Neural cell (in vitro differentiated cells): ENCODE measurements at regions not wholly inside any gene's neighbourhood (a gene's known extent, or its start where the extent isn't known, plus 50 kb on each side); places are given as distances from the start of the nearest gene placed in this dataset.

Source experiments
- H2AFZ ChIP-seq: fragments of 200-600, 300-800 bp; sonication (generic), shearing (Covaris generic); 2 replicates; pipeline ENCODE4 v1.6.0; 2014; ENCODE audit warnings: low read depth, mild to moderate bottlenecking, antibody characterized with exemption, low read length, moderate library complexity
- H3F3A ChIP-seq: fragments of 200-600 bp; shearing (Covaris generic); 2 replicates; pipeline ENCODE4 v1.6.1; 2016; ENCODE audit warnings: mild to moderate bottlenecking, moderate library complexity, mixed read lengths, antibody characterized with exemption, low read length; ENCODE audit not compliant: insufficient read depth, poor library complexity, severe bottlenecking
- H3K27ac ChIP-seq: fragments of 200-600, 300-800 bp; sonication (generic), shearing (Covaris generic); 2 replicates; pipeline ENCODE4 v1.5.1; 2014; ENCODE audit warnings: mild to moderate bottlenecking, low read length, moderate library complexity
- H3K27me3 ChIP-seq: fragments of 300-800, 200-600 bp; sonication (generic), shearing (Covaris generic); 2 replicates; pipeline ENCODE4 v1.6.0; 2014; ENCODE audit warnings: mild to moderate bottlenecking, low read depth, low read length, moderate library complexity; ENCODE audit not compliant: insufficient read depth
- H3K36me3 ChIP-seq: fragments of 300-800, 200-600 bp; sonication (generic), shearing (Covaris generic); 2 replicates; pipeline ENCODE4 v1.5.1; 2014; ENCODE audit warnings: mild to moderate bottlenecking, antibody characterized with exemption, low read length, moderate library complexity; ENCODE audit not compliant: insufficient read depth
- H3K4me2 ChIP-seq: fragments of 300-800, 200-600 bp; sonication (generic), shearing (Covaris generic); 2 replicates; pipeline ENCODE4 v1.6.0; 2014; ENCODE audit warnings: mild to moderate bottlenecking, low read length
- H3K4me3 ChIP-seq: fragments of 300-800, 200-600 bp; sonication (generic), shearing (Covaris generic); 2 replicates; pipeline ENCODE4 v1.5.1; 2014; ENCODE audit warnings: mild to moderate bottlenecking, low read length, moderate library complexity
- H3K79me2 ChIP-seq: fragments of 200-600 bp; shearing (Covaris generic); replicated peaks from 2 replicates; pipeline ENCODE4 v1.6.0; 2014; ENCODE audit warnings: mild to moderate bottlenecking, low read length, moderate library complexity; ENCODE audit not compliant: insufficient read depth
- H3K9ac ChIP-seq: fragments of 300-800, 200-600 bp; sonication (generic), shearing (Covaris generic); 2 replicates; pipeline ENCODE4 v1.6.1; 2016; ENCODE audit warnings: mild to moderate bottlenecking, low read length, mixed read lengths
- H3K9me2 ChIP-seq: fragments of 200-600 bp; shearing (Covaris generic); 2 replicates; pipeline ENCODE4 v1.6.1; 2016; ENCODE audit warnings: mild to moderate bottlenecking, low read length, mixed read lengths; ENCODE audit not compliant: insufficient read depth
- H3K9me3 ChIP-seq: fragments of 200-600, 300-800 bp; sonication (generic), shearing (Covaris generic); 2 replicates; pipeline ENCODE4 v1.6.1; 2016; ENCODE audit warnings: mild to moderate bottlenecking, mixed run types, low read length, moderate library complexity, mixed read lengths
- H4K20me1 ChIP-seq: fragments of 200-600 bp; shearing (Covaris generic); 2 replicates; pipeline ENCODE4 v1.6.1; 2016; ENCODE audit warnings: mild to moderate bottlenecking, mixed run types; ENCODE audit not compliant: insufficient read depth
- EP300 ChIP-seq: fragments of 450-650 bp; conservative IDR thresholded peaks from 2 replicates; pipeline ENCODE4 v1.6.1; 2014; ENCODE audit warnings: antibody characterized with exemption, mild to moderate bottlenecking, moderate library complexity; ENCODE audit not compliant: poor library complexity, severe bottlenecking
- EZH2 ChIP-seq: fragments of 200-600, 300-800 bp; shearing (Covaris generic), sonication (generic); IDR thresholded peaks from 2 replicates; pipeline ENCODE4 v1.6.1; 2014; ENCODE audit warnings: antibody characterized with exemption, low read length, borderline replicate concordance, mild to moderate bottlenecking; ENCODE audit not compliant: insufficient read depth, poor library complexity, severe bottlenecking
- MXI1 ChIP-seq: fragments of 450-650 bp; conservative IDR thresholded peaks from 2 replicates; pipeline ENCODE4 v1.6.1; 2014; ENCODE audit warnings: antibody characterized with exemption, mild to moderate bottlenecking; ENCODE audit not compliant: poor library complexity, severe bottlenecking
- POLR2AphosphoS5 ChIP-seq: IDR thresholded peaks from 2 replicates; pipeline ENCODE4 v1.6.1; 2012
- RAD21 ChIP-seq: fragments of 450-650 bp; conservative IDR thresholded peaks from 2 replicates; pipeline ENCODE4 v1.6.1; 2014; ENCODE audit warnings: antibody characterized with exemption, mild to moderate bottlenecking, moderate library complexity
- SMC3 ChIP-seq: fragments of 450-650 bp; conservative IDR thresholded peaks from 2 replicates; pipeline ENCODE4 v1.6.1; 2014; ENCODE audit warnings: antibody characterized with exemption, mild to moderate bottlenecking, moderate library complexity; ENCODE audit not compliant: poor library complexity
- TAF1 ChIP-seq: IDR thresholded peaks from 2 replicates; pipeline ENCODE4 v1.6.1; 2012; ENCODE audit warnings: low read depth
- TF ChIP-seq, protein P1 (sequence below): IDR thresholded peaks from 2 replicates; pipeline ENCODE4 v1.6.1; 2012; ENCODE audit warnings: borderline replicate concordance
- TF ChIP-seq, protein P2 (sequence below): fragments of 450-650 bp; IDR thresholded peaks from 2 replicates; pipeline ENCODE4 v1.5.1; 2014; ENCODE audit warnings: antibody characterized with exemption, mild to moderate bottlenecking, moderate library complexity; ENCODE audit not compliant: poor library complexity, severe bottlenecking

DNA sequence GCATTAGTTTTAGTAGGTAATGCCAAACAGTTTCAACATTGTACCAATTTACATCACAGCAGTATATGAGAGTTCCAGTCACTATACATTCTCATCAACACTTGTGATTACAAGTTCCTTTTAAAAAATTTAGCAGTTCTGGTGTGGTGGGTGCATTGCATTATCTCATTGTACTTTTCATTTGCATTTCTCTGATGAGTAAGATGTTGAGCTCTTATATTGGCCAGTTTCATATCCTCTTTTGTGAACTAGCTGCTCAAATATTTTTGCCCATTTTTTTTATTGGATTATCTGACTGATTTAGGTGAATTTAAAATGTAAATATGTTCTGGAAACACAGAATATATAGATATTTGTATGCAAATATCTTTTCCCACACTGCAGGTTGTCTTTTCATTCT, 160.9 kb upstream of the NR3C1 start:
- H3F3A ChIP-seq: no peaks in the 10 kb centered on the region
- H3K36me3 ChIP-seq: no peaks in the 10 kb centered on the region
- no peaks in the 10 kb centered on the region for H3K9me2 ChIP-seq
- H3K9me3 ChIP-seq: no peaks in the 10 kb centered on the region
- no peak overlapping the region for H2AFZ ChIP-seq
- H3K27ac ChIP-seq: no peak overlapping the region
- H3K9ac ChIP-seq: no peak overlapping the region
- no peak overlapping the region for H3K4me3 ChIP-seq
- H3K4me2 ChIP-seq: no peak overlapping the region
- H4K20me1 ChIP-seq: no peaks in the 10 kb centered on the region
- H3K79me2 ChIP-seq: no peaks in the 10 kb centered on the region
- no peaks in the 10 kb centered on the region for H3K27me3 ChIP-seq
- TF ChIP-seq TAF1: no peak
- no peak for TF ChIP-seq RAD21
- no peak for TF ChIP-seq EP300

DNA sequence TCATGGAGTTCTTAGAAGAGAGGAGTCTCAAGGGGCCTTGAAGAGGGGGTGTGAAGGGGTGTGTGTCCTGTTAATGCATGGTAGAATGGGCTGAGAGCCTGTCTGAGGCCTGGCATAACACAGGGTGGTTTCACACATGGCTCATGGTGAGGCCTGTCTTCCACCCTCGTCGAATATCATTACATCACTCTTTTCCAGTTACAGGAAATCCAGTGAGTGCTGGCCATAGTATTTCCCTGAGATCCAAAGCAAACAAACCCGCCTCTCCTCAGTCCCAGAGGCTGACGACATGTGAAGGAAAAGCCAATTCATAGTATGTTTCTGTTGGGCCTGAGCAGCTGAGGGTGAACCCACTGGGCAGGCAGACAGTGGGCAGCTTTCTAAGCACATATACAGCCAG, 159.4 kb upstream of the NR3C1 start:
- H3K9me3 ChIP-seq: no peaks in the 10 kb centered on the region
- H2AFZ ChIP-seq: no peak overlapping the region
- H3K79me2 ChIP-seq: no peaks in the 10 kb centered on the region
- H3K9me2 ChIP-seq: no peaks in the 10 kb centered on the region
- no peak overlapping the region for H3K27ac ChIP-seq
- no peak overlapping the region for H3K4me2 ChIP-seq
- H3K9ac ChIP-seq: no peak overlapping the region
- no peaks in the 10 kb centered on the region for H3K27me3 ChIP-seq
- H3K4me3 ChIP-seq: no peak overlapping the region
- no peaks in the 10 kb centered on the region for H4K20me1 ChIP-seq
- no peaks in the 10 kb centered on the region for H3K36me3 ChIP-seq
- H3F3A ChIP-seq: no peaks in the 10 kb centered on the region
- TF ChIP-seq MXI1 (no peak), RAD21 (no peak), TAF1 (no peak), POLR2AphosphoS5 (no peak), EP300 (no peak), EZH2 (no peak), SMC3 (no peak)
- TF ChIP-seq, protein P1, sequence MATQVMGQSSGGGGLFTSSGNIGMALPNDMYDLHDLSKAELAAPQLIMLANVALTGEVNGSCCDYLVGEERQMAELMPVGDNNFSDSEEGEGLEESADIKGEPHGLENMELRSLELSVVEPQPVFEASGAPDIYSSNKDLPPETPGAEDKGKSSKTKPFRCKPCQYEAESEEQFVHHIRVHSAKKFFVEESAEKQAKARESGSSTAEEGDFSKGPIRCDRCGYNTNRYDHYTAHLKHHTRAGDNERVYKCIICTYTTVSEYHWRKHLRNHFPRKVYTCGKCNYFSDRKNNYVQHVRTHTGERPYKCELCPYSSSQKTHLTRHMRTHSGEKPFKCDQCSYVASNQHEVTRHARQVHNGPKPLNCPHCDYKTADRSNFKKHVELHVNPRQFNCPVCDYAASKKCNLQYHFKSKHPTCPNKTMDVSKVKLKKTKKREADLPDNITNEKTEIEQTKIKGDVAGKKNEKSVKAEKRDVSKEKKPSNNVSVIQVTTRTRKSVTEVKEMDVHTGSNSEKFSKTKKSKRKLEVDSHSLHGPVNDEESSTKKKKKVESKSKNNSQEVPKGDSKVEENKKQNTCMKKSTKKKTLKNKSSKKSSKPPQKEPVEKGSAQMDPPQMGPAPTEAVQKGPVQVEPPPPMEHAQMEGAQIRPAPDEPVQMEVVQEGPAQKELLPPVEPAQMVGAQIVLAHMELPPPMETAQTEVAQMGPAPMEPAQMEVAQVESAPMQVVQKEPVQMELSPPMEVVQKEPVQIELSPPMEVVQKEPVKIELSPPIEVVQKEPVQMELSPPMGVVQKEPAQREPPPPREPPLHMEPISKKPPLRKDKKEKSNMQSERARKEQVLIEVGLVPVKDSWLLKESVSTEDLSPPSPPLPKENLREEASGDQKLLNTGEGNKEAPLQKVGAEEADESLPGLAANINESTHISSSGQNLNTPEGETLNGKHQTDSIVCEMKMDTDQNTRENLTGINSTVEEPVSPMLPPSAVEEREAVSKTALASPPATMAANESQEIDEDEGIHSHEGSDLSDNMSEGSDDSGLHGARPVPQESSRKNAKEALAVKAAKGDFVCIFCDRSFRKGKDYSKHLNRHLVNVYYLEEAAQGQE: no peak
- TF ChIP-seq, protein P2, sequence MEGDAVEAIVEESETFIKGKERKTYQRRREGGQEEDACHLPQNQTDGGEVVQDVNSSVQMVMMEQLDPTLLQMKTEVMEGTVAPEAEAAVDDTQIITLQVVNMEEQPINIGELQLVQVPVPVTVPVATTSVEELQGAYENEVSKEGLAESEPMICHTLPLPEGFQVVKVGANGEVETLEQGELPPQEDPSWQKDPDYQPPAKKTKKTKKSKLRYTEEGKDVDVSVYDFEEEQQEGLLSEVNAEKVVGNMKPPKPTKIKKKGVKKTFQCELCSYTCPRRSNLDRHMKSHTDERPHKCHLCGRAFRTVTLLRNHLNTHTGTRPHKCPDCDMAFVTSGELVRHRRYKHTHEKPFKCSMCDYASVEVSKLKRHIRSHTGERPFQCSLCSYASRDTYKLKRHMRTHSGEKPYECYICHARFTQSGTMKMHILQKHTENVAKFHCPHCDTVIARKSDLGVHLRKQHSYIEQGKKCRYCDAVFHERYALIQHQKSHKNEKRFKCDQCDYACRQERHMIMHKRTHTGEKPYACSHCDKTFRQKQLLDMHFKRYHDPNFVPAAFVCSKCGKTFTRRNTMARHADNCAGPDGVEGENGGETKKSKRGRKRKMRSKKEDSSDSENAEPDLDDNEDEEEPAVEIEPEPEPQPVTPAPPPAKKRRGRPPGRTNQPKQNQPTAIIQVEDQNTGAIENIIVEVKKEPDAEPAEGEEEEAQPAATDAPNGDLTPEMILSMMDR: no peak

DNA sequence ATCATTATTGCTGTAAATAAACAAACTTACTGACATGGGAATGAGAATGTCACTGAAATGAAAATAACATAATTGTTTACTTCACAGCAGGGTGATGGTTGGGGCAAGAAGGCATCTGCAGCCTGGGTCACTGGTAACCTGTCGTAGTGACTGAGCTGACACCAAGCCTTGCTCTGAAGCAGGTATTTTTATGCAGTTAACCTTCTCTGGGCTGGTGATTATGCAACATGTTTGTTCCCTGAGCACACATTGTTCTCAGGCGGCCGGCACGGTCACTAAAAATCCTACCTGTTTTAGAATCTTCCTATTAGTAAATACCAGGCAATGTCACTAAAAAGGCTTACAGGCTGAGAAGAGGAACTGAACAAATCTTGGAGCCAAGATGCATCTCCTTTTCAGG, 157.7 kb upstream of the NR3C1 start:
- Histone ChIP-seq H3F3A (no peaks in the 10 kb centered on the region), H3K27ac (no peak overlapping the region), H2AFZ (no peak overlapping the region), H3K27me3 (no peaks in the 10 kb centered on the region), H3K79me2 (no peaks in the 10 kb centered on the region), H3K4me2 (no peak overlapping the region), H3K9ac (no peak overlapping the region), H3K9me2 (no peaks in the 10 kb centered on the region), H3K36me3 (no peaks in the 10 kb centered on the region), H3K4me3 (no peak overlapping the region), H4K20me1 (no peaks in the 10 kb centered on the region), H3K9me3 (no peaks in the 10 kb centered on the region)
- no peak for TF ChIP-seq RAD21
- TF ChIP-seq TAF1: no peak
